Retinal pigment epithelial cell (primary cell): ENCODE measurements at regions not wholly inside any gene's neighbourhood (a gene's known extent, or its start where the extent isn't known, plus 50 kb on each side); places are given as distances from the start of the nearest gene placed in this dataset.
"Not testable (repeated sequence)": the region's sequence is repeated elsewhere in the genome, so short reads cannot be mapped to it uniquely, and the experiment has no call there.

Source experiments
- DNase-seq: peaks from one replicate; pipeline ENCODE4 v3.0.0-alpha.2; 2010; ENCODE audit warnings: low read depth
- H3K4me3 ChIP-seq: 2 replicates; pipeline ENCODE4 v1.5.1; 2011; ENCODE audit warnings: mild to moderate bottlenecking, low read length, control low read depth, moderate library complexity
- CTCF ChIP-seq: conservative IDR thresholded peaks from 2 replicates; pipeline ENCODE4 v1.5.1; 2011; ENCODE audit warnings: low read depth, low read length, control low read depth, inconsistent platforms

- no peak for DNase-seq
- TF ChIP-seq CTCF = no peak
- H3K4me3 ChIP-seq = no peak overlapping the region
Observed at GRCh38 chr6:144416773-144417172, 131.6 kb downstream of the UTRN start.

- DNase-seq = no peak
- no peak for TF ChIP-seq CTCF
- no peak overlapping the region for H3K4me3 ChIP-seq
Observed at GRCh38 chr6:144417681-144418080, 132.5 kb downstream of the UTRN start.

GRCh38 chr6:144418959-144419545, 133.9 kb downstream of the UTRN start:
- no peak for DNase-seq
- no peak for TF ChIP-seq CTCF
- no peak overlapping the region for H3K4me3 ChIP-seq

- TF ChIP-seq CTCF = no peak
- H3K4me3 ChIP-seq = no peak overlapping the region
- no peak for DNase-seq
Observed at GRCh38 chr6:144423167-144423566, 138.0 kb downstream of the UTRN start.

- H3K4me3 ChIP-seq = no peak overlapping the region
- TF ChIP-seq CTCF = no peak
- DNase-seq = no peak
Observed at GRCh38 chr6:144429753-144430152, 144.6 kb downstream of the UTRN start.

GRCh38 chr6:144433446-144433845, 148.3 kb downstream of the UTRN start:
- not testable (repeated sequence) for H3K4me3 ChIP-seq, DNase-seq

GRCh38 chr6:144434308-144434990, 149.3 kb downstream of the UTRN start:
- TF ChIP-seq CTCF = no peak
- DNase-seq = no peak
- no peak overlapping the region for H3K4me3 ChIP-seq
